Fibroblast of villous mesenchyme (primary cell): ENCODE measurements at regions not wholly inside any gene's neighbourhood (a gene's known extent, or its start where the extent isn't known, plus 50 kb on each side); places are given as distances from the start of the nearest gene placed in this dataset.
A peak's percentile ranks its signal among the peaks of the same experiment; 100 is the strongest.

Source experiments
- DNase-seq: peaks from one replicate; pipeline ENCODE4 v3.0.0-alpha.2; 2010; ENCODE audit warnings: low read depth
- H3K4me3 ChIP-seq: 2 replicates; pipeline ENCODE4 v1.5.1; 2011; ENCODE audit warnings: low read depth, mild to moderate bottlenecking, low read length
- CTCF ChIP-seq: IDR thresholded peaks from 2 replicates; pipeline ENCODE4 v1.5.1; 2012; ENCODE audit warnings: low read depth, mild to moderate bottlenecking, low read length; ENCODE audit not compliant: insufficient read depth

GRCh38 chr7:21361413-21362125 lies 66.3 kb upstream of the SP4 start:
- no peak for DNase-seq
- TF ChIP-seq CTCF, result no peak
- H3K4me3 ChIP-seq, result no peak overlapping the region

GRCh38 chr7:21364801-21365271 lies 63.0 kb upstream of the SP4 start:
- no peak for DNase-seq
- no peak overlapping the region for H3K4me3 ChIP-seq
- TF ChIP-seq CTCF, result no peak

- no peak for TF ChIP-seq CTCF
- peak; percentile 43 for DNase-seq
- H3K4me3 ChIP-seq, result no peak overlapping the region
Measured at GRCh38 chr7:21365866-21366624, 61.8 kb upstream of the SP4 start.

- no peak for TF ChIP-seq CTCF
- no peak for DNase-seq
- H3K4me3 ChIP-seq, result no peak overlapping the region
Measured at GRCh38 chr7:21367081-21367480, 60.8 kb upstream of the SP4 start.

- no peak for TF ChIP-seq CTCF
- no peak for DNase-seq
- H3K4me3 ChIP-seq, result no peak overlapping the region
Measured at GRCh38 chr7:21367537-21367936, 60.3 kb upstream of the SP4 start.

GRCh38 chr7:21368317-21368716 lies 59.6 kb upstream of the SP4 start:
- no peak for DNase-seq
- no peak for TF ChIP-seq CTCF
- no peak overlapping the region for H3K4me3 ChIP-seq
